ENCODE measurements at regions not wholly inside any gene's neighbourhood (a gene's known extent, or its start where the extent isn't known, plus 50 kb on each side); places are given as distances from the start of the nearest gene placed in this dataset.

GRCh38 chr4:36767596-36767995 is 476.9 kb upstream of the NWD2 start:
- TF ChIP-seq CTCF (IDR thresholded peaks at IDR 0.05) (no peak), POLR2AphosphoS5 (IDR thresholded peaks at IDR 0.05) (no peak)

Measured in sigmoid colon (tissue), 4 donors.